OCI-LY7 (cell line): ENCODE measurements at regions not wholly inside any gene's neighbourhood (a gene's known extent, or its start where the extent isn't known, plus 50 kb on each side); places are given as distances from the start of the nearest gene placed in this dataset.

Source experiments
- BruUV-seq: library from RNA; stranded (reverse); fragments of 400-500 nt; replicated peaks from 2 replicates; lab custom pipeline; 2021; lab: Mats Ljungman, UMichigan
- CTCF ChIA-PET: fragments of 300-600 bp; sonication (Branson Sonifier 250); formaldehyde crosslinking; loops from one replicate; lab custom pipeline; 2022; ENCODE audit warnings: antibody characterized with exemption; ENCODE audit not compliant: unreplicated experiment; lab: Charles Lee
- POLR2A ChIA-PET: fragments of 300-600 bp; sonication (Branson Sonifier 250); formaldehyde crosslinking; loops from one replicate; lab custom pipeline; 2022; ENCODE audit warnings: antibody characterized with exemption; lab: Charles Lee
- DNase-seq: peaks from one replicate; pipeline ENCODE4 v3.0.0-alpha.2; 2015; ENCODE audit warnings: low spot score
- H2AFZ ChIP-seq: fragments of 200-600 bp; sonication (generic), shearing (Covaris generic); 2 replicates; pipeline ENCODE4 v1.6.1; 2014; ENCODE audit warnings: mild to moderate bottlenecking, antibody characterized with exemption, low read length, moderate library complexity
- H3K27ac ChIP-seq: fragments of 200-600 bp; sonication (generic); 2 replicates; pipeline ENCODE4 v1.5.1; 2014; ENCODE audit warnings: mixed run types, low read depth, mild to moderate bottlenecking, moderate library complexity, low read length, inconsistent platforms; ENCODE audit not compliant: poor library complexity, severe bottlenecking
- H3K36me3 ChIP-seq: fragments of 200-600 bp; sonication (generic); 2 replicates; pipeline ENCODE4 v1.6.1; 2014; ENCODE audit warnings: mild to moderate bottlenecking, antibody characterized with exemption, low read length, moderate library complexity, mixed read lengths; ENCODE audit not compliant: insufficient read depth
- H3K4me1 ChIP-seq: fragments of 200-600 bp; sonication (generic); 2 replicates; pipeline ENCODE4 v1.5.1; 2014; ENCODE audit warnings: mild to moderate bottlenecking, low read length; ENCODE audit not compliant: insufficient read depth, poor library complexity, severe bottlenecking
- H3K4me2 ChIP-seq: fragments of 200-600 bp; sonication (generic); 2 replicates; pipeline ENCODE4 v1.6.1; 2014; ENCODE audit warnings: mild to moderate bottlenecking, low read length
- H3K4me3 ChIP-seq: fragments of 200-600 bp; sonication (generic); 2 replicates; pipeline ENCODE4 v1.5.1; 2014; ENCODE audit warnings: mild to moderate bottlenecking, low read depth, low read length; ENCODE audit not compliant: poor library complexity, severe bottlenecking
- H3K79me2 ChIP-seq: fragments of 200-600 bp; sonication (generic); 2 replicates; pipeline ENCODE4 v1.6.1; 2016; ENCODE audit warnings: low read depth, mild to moderate bottlenecking, low read length, moderate library complexity, mixed read lengths; ENCODE audit not compliant: insufficient read depth
- H3K9me2 ChIP-seq: fragments of 200-600 bp; sonication (generic); 2 replicates; pipeline ENCODE4 v1.6.1; 2016; ENCODE audit warnings: mild to moderate bottlenecking, low read length, mixed read lengths; ENCODE audit not compliant: insufficient read depth
- H3K9me3 ChIP-seq: fragments of 200-600 bp; sonication (generic); 2 replicates; pipeline ENCODE4 v1.6.1; 2014; ENCODE audit warnings: mild to moderate bottlenecking, mixed run types, low read length, mixed read lengths
- H4K20me1 ChIP-seq: fragments of 200-600 bp; sonication (generic); 2 replicates; pipeline ENCODE4 v1.6.1; 2014; ENCODE audit warnings: mild to moderate bottlenecking, antibody characterized with exemption, low read length, moderate library complexity, mixed read lengths; ENCODE audit not compliant: insufficient read depth
- EZH2phosphoT487 ChIP-seq: fragments of 200-600 bp; sonication (generic); IDR thresholded peaks from 2 replicates; pipeline ENCODE4 v1.6.1; 2018; ENCODE audit warnings: low read depth, borderline replicate concordance, mild to moderate bottlenecking, mixed run types, antibody characterized with exemption, low read length, moderate library complexity, mixed read lengths
- intact Hi-C: fragments of 100-400 bp; cut with micrococcal nuclease; formaldehyde crosslinking; loops from one replicate; pipeline ENCODE4 v1.10.0; 2022; ENCODE audit not compliant: unreplicated experiment
- TF ChIP-seq, protein P1 (sequence below): fragments of 200-600 bp; sonication (generic); conservative IDR thresholded peaks from 2 replicates; pipeline ENCODE4 v1.5.1; 2014; ENCODE audit warnings: mild to moderate bottlenecking, antibody characterized with exemption, low read length, moderate library complexity, mixed read lengths

DNA sequence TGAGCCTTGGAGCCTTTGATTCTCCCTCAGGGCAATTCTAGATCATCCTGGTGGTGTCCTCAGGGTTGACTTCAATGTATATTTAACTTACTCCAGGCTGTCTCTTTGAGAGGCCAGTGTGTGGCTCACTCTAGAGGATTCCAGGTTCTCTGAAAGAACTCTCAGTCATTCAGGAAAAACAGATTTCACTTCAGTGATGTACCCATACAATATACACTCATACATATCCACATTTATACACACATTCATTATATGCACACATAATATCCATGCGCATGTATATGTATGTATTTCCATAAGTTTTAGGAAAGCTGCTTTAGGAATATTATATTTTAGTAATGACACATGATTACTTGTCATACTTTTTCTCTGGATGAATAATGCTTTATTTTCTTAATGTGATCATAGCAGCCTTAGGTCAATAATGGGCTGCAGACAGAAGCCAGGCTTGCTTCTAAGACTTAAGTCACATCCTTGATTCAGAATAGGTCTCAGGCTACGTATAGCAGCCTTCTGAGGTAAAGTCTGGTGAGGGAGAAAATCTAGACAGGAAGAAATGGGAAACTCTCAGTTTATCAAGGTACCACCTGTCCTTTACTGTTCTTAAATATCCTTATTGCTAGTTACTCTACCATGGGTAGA lies 397.0 kb downstream of the GPAT3 start:
- H2AFZ ChIP-seq = no peak overlapping the region
- no peak for DNase-seq
- no peaks in the 10 kb centered on the region for H3K9me2 ChIP-seq
- no peak for TF ChIP-seq EZH2phosphoT487
- TF ChIP-seq, protein P1, sequence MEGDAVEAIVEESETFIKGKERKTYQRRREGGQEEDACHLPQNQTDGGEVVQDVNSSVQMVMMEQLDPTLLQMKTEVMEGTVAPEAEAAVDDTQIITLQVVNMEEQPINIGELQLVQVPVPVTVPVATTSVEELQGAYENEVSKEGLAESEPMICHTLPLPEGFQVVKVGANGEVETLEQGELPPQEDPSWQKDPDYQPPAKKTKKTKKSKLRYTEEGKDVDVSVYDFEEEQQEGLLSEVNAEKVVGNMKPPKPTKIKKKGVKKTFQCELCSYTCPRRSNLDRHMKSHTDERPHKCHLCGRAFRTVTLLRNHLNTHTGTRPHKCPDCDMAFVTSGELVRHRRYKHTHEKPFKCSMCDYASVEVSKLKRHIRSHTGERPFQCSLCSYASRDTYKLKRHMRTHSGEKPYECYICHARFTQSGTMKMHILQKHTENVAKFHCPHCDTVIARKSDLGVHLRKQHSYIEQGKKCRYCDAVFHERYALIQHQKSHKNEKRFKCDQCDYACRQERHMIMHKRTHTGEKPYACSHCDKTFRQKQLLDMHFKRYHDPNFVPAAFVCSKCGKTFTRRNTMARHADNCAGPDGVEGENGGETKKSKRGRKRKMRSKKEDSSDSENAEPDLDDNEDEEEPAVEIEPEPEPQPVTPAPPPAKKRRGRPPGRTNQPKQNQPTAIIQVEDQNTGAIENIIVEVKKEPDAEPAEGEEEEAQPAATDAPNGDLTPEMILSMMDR = no peak
- intact Hi-C loops = no loop called here
- no peaks in the 10 kb centered on the region for H3K36me3 ChIP-seq
- H3K9me3 ChIP-seq = no peaks in the 10 kb centered on the region
- no peak overlapping the region for H3K27ac ChIP-seq
- H3K79me2 ChIP-seq = no peaks in the 10 kb centered on the region
- CTCF ChIA-PET = no interaction called here
- H3K4me1 ChIP-seq = no peaks in the 10 kb centered on the region
- POLR2A ChIA-PET = no interaction called here
- no peaks in the 10 kb centered on the region for H4K20me1 ChIP-seq
- no peak overlapping the region for H3K4me3 ChIP-seq
- no peak overlapping the region for H3K4me2 ChIP-seq
- BruUV-seq = no TSS peak

DNA sequence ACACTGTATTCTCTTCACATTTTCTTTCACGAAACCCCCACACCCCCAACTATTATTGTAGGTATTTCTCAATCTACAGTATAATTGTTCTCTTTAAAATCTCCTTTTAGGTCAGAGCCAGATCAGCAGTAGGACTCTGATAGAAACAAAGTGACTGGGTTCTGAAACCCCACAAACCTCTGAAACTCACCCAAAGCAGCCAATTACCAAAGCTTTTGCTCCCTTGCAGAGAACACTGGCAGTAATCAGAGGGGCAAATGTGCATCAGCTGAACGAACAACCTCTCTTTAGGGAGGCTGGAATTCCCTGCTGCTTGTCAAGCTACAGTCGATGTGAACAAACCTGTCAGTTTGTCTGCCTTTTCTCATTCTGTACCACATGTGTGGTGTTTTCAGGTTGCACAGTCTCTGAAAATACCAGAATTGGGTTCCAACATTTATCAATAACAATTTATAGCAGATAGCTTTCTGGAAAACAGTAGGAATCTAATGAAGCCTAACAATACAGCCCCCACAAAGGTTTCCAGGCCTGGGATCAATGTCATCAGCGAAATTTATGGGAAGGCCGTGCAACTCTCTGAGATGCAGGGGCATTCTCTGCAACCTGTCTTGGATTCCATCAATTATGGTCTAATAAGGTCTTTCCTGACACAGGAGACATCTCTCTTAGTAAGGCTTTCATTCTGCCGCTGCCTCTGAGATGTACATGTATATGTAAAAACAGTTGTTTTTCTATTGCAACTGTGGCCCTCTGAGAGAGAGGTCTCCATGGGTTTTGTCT lies 395.9 kb downstream of the GPAT3 start:
- BruUV-seq = no TSS peak
- Histone ChIP-seq H3K4me1 (no peaks in the 10 kb centered on the region), H2AFZ (no peak overlapping the region), H4K20me1 (no peaks in the 10 kb centered on the region), H3K27ac (no peak overlapping the region), H3K4me3 (no peak overlapping the region), H3K36me3 (no peaks in the 10 kb centered on the region), H3K4me2 (no peak overlapping the region), H3K9me3 (no peaks in the 10 kb centered on the region), H3K79me2 (no peaks in the 10 kb centered on the region), H3K9me2 (no peaks in the 10 kb centered on the region)
- intact Hi-C loops = no loop called here
- ChIA-PET POLR2A (interaction anchor here (0.7 to 1.3 kb wide), 2 partner anchors 29 to 101 kb away, joined by 3 to 4 read pairs; no protein-coding TSS in a partner anchor), CTCF (no interaction called here)
- DNase-seq = no peak
- no peak for TF ChIP-seq EZH2phosphoT487
- TF ChIP-seq, protein P1 = no peak

- no peak overlapping the region for H2AFZ ChIP-seq
- DNase-seq = no peak
- ChIA-PET CTCF (no interaction called here), POLR2A (interaction anchor here (0.6 to 1.0 kb wide), 2 partner anchors 22 to 916 kb away, joined by 3 to 4 read pairs; no protein-coding TSS in a partner anchor)
- H3K4me1 ChIP-seq = no peaks in the 10 kb centered on the region
- BruUV-seq = no TSS peak
- H3K9me2 ChIP-seq = no peaks in the 10 kb centered on the region
- no peak overlapping the region for H3K4me2 ChIP-seq
- no peak for TF ChIP-seq EZH2phosphoT487
- TF ChIP-seq, protein P1 = no peak
- no peaks in the 10 kb centered on the region for H4K20me1 ChIP-seq
- H3K27ac ChIP-seq = no peak overlapping the region
- H3K9me3 ChIP-seq = no peaks in the 10 kb centered on the region
- intact Hi-C loops = no loop called here
- no peaks in the 10 kb centered on the region for H3K36me3 ChIP-seq
- H3K79me2 ChIP-seq = no peaks in the 10 kb centered on the region
- no peak overlapping the region for H3K4me3 ChIP-seq
Observed at GRCh38 chr4:83929550-83929949, 393.6 kb downstream of the GPAT3 start.
